Breast epithelium (tissue), 4 donors: ENCODE measurements at regions not wholly inside any gene's neighbourhood (a gene's known extent, or its start where the extent isn't known, plus 50 kb on each side); places are given as distances from the start of the nearest gene placed in this dataset.

ENCODE experiments used
- DNase-seq, 2 donors: peaks; one replicate each; pipeline ENCODE4 v3.0.0-alpha.2; 2019; ENCODE audit warnings: low spot score in 2 of 2
- H3K27ac ChIP-seq, 2 donors: fragments of 200-600 bp; sonication (generic) in 1 of 2; one replicate each; pipeline ENCODE4 v1.5.1; 2016 to 2019; ENCODE audit warnings: mild to moderate bottlenecking in 1 of 2
- H3K27me3 ChIP-seq, 2 donors: fragments of 200-600 bp; sonication (generic) in 1 of 2; one replicate each; pipeline versions ENCODE4 v1.5.1 to v1.6.0; 2017 to 2019; ENCODE audit warnings: control low read depth in 1 of 2, mild to moderate bottlenecking in 1 of 2
- H3K36me3 ChIP-seq: fragments of 200-600 bp; one replicate; pipeline ENCODE4 v1.5.1; 2019
- H3K4me1 ChIP-seq, 2 donors: fragments of 200-600 bp; sonication (generic); one replicate each; pipeline ENCODE4 v1.5.1; 2016 to 2019; ENCODE audit warnings: control low read depth in 1 of 2
- H3K4me3 ChIP-seq, 3 donors: fragments of 200-600 bp; sonication (generic); 1 replicate in 2 of 3; 2 replicates in 1 of 3; pipeline ENCODE4 v1.5.1; 2016 to 2019; ENCODE audit warnings: mild to moderate bottlenecking in 3 of 3, moderate library complexity in 2 of 3
- H3K9me3 ChIP-seq, 2 donors: fragments of 200-600 bp; sonication (generic) in 1 of 2; one replicate each; pipeline ENCODE4 v1.5.1; 2016 to 2019; ENCODE audit warnings: control low read depth in 1 of 2
- CTCF ChIP-seq, 3 donors: fragments of 450-650 bp; IDR thresholded peaks; one replicate each; pipeline ENCODE4 v1.5.1; 2016 to 2017; ENCODE audit warnings: antibody characterized with exemption in 3 of 3, mild to moderate bottlenecking in 3 of 3, moderate library complexity in 3 of 3
- POLR2A ChIP-seq: fragments of 450-650 bp; IDR thresholded peaks from one replicate; pipeline ENCODE4 v1.6.1; 2016; ENCODE audit warnings: antibody characterized with exemption, mild to moderate bottlenecking, moderate library complexity
- POLR2AphosphoS5 ChIP-seq, 3 donors: sonication (generic); formaldehyde crosslinking; IDR thresholded peaks; one replicate each; pipeline ENCODE4 v1.6.1; 2017; ENCODE audit warnings: antibody characterized with exemption in 3 of 3
- intact Hi-C: fragments of 100-400 bp; cut with DNase I; formaldehyde crosslinking; loops from one replicate; pipeline ENCODE4 v1.15.1; 2023; ENCODE audit warnings: low total_unique reads

GRCh38 chr6:120219339-120219738, 869.8 kb upstream of the MAN1A1 start:
- H3K27me3 ChIP-seq: no peaks in the 10 kb centered on the region
- H3K4me1 ChIP-seq: no peaks in the 10 kb centered on the region
- no peaks in the 10 kb centered on the region for H3K36me3 ChIP-seq
- H3K9me3 ChIP-seq: no peaks in the 10 kb centered on the region
- no peak overlapping the region for H3K4me3 ChIP-seq
- TF ChIP-seq POLR2A (no peak), POLR2AphosphoS5 (IDR thresholded peaks at IDR 0.05) (no peak), CTCF (IDR thresholded peaks at IDR 0.05) (no peak)
- DNase-seq: no peak
- intact Hi-C loops: no loop called here
- H3K27ac ChIP-seq: no peak overlapping the region

GRCh38 chr6:120214088-120214499, 864.5 kb upstream of the MAN1A1 start:
- no peak for TF ChIP-seq POLR2A
- intact Hi-C loops: no loop called here
- Histone ChIP-seq H3K9me3 (no peaks in the 10 kb centered on the region), H3K4me1 (no peaks in the 10 kb centered on the region), H3K4me3 (no peak overlapping the region), H3K36me3 (no peaks in the 10 kb centered on the region), H3K27ac (no peak overlapping the region), H3K27me3 (no peaks in the 10 kb centered on the region)
- no peak for DNase-seq

GRCh38 chr6:120211955-120212792, 862.6 kb upstream of the MAN1A1 start:
- DNase-seq: no peak
- H3K27ac ChIP-seq: no peak overlapping the region
- no peak for TF ChIP-seq POLR2AphosphoS5 (IDR thresholded peaks at IDR 0.05)
- no peak for TF ChIP-seq CTCF (IDR thresholded peaks at IDR 0.05)
- TF ChIP-seq POLR2A: no peak
- H3K9me3 ChIP-seq: no peaks in the 10 kb centered on the region
- H3K4me1 ChIP-seq: no peaks in the 10 kb centered on the region
- no peaks in the 10 kb centered on the region for H3K36me3 ChIP-seq
- intact Hi-C loops: no loop called here
- no peaks in the 10 kb centered on the region for H3K27me3 ChIP-seq
- H3K4me3 ChIP-seq: no peak overlapping the region

- H3K27me3 ChIP-seq: no peaks in the 10 kb centered on the region
- H3K27ac ChIP-seq: no peak overlapping the region
- TF ChIP-seq CTCF (IDR thresholded peaks at IDR 0.05) (no peak), POLR2A (no peak), POLR2AphosphoS5 (IDR thresholded peaks at IDR 0.05) (no peak)
- intact Hi-C loops: no loop called here
- no peaks in the 10 kb centered on the region for H3K36me3 ChIP-seq
- H3K9me3 ChIP-seq: no peaks in the 10 kb centered on the region
- H3K4me3 ChIP-seq: no peak overlapping the region
- no peaks in the 10 kb centered on the region for H3K4me1 ChIP-seq
- DNase-seq: no peak
Measured at GRCh38 chr6:120202878-120203277, 853.3 kb upstream of the MAN1A1 start.

GRCh38 chr6:120200853-120201252, 851.3 kb upstream of the MAN1A1 start:
- Histone ChIP-seq H3K4me3 (no peak overlapping the region), H3K9me3 (no peaks in the 10 kb centered on the region), H3K4me1 (no peaks in the 10 kb centered on the region), H3K27ac (no peak overlapping the region), H3K36me3 (no peaks in the 10 kb centered on the region), H3K27me3 (no peaks in the 10 kb centered on the region)
- no peak for DNase-seq
- TF ChIP-seq POLR2A (no peak), CTCF (IDR thresholded peaks at IDR 0.05) (no peak), POLR2AphosphoS5 (IDR thresholded peaks at IDR 0.05) (no peak)
- intact Hi-C loops: no loop called here
